Uterus (tissue), 3 donors: ENCODE measurements at regions not wholly inside any gene's neighbourhood (a gene's known extent, or its start where the extent isn't known, plus 50 kb on each side); places are given as distances from the start of the nearest gene placed in this dataset.

ENCODE experiments used
- DNase-seq, 2 donors: peaks; one replicate each; pipeline ENCODE4 v3.0.0-alpha.2; 2019 to 2020
- H3K27ac ChIP-seq, 2 donors: fragments of 200-600 bp; sonication (generic); 1 replicate in 1 of 2; 2 replicates in 1 of 2; pipeline ENCODE4 v1.5.1; 2016 to 2018
- H3K27me3 ChIP-seq, 2 donors: fragments of 200-600 bp; sonication (generic); one replicate each; pipeline ENCODE4 v1.5.1; 2018 to 2019; ENCODE audit warnings: control low read depth in 1 of 2
- H3K36me3 ChIP-seq, 2 donors: fragments of 200-600 bp; sonication (generic); one replicate each; pipeline ENCODE4 v1.5.1; 2019; ENCODE audit warnings: control low read depth in 1 of 2
- H3K4me1 ChIP-seq, 2 donors: fragments of 200-600 bp; sonication (generic); one replicate each; pipeline ENCODE4 v1.5.1; 2018 to 2019; ENCODE audit warnings: control low read depth in 1 of 2
- H3K4me3 ChIP-seq, 2 donors: fragments of 200-600 bp; sonication (generic); 1 replicate in 1 of 2; 2 replicates in 1 of 2; pipeline ENCODE4 v1.5.1; 2018 to 2019; ENCODE audit warnings: mild to moderate bottlenecking in 1 of 2
- H3K9me3 ChIP-seq, 2 donors: fragments of 200-600 bp; sonication (generic); one replicate each; pipeline ENCODE4 v1.5.1; 2019; ENCODE audit warnings: control low read depth in 1 of 2
- POLR2A ChIP-seq, 2 donors: fragments of 450-650 bp; IDR thresholded peaks; one replicate each; pipeline ENCODE4 v1.6.1; 2016; ENCODE audit warnings: antibody characterized with exemption in 2 of 2, mild to moderate bottlenecking in 1 of 2, moderate library complexity in 1 of 2
- intact Hi-C: fragments of 100-400 bp; cut with DNase I; formaldehyde crosslinking; loops from one replicate; pipeline ENCODE4 v1.15.1; 2023; ENCODE audit warnings: low total_unique reads
- TF ChIP-seq, protein P1 (sequence below), 4 experiments: fragments of 200-600 bp in 2 of 4; fragments of 450-650 bp in 2 of 4; sonication (generic) in 2 of 4; IDR thresholded peaks; one replicate each; pipeline ENCODE4 v1.5.1; 2016 to 2019; ENCODE audit warnings: antibody characterized with exemption in 4 of 4, mild to moderate bottlenecking in 2 of 4, moderate library complexity in 1 of 4
- donor health status: DM: yes; HTN: yes; CAD: no.

DNA sequence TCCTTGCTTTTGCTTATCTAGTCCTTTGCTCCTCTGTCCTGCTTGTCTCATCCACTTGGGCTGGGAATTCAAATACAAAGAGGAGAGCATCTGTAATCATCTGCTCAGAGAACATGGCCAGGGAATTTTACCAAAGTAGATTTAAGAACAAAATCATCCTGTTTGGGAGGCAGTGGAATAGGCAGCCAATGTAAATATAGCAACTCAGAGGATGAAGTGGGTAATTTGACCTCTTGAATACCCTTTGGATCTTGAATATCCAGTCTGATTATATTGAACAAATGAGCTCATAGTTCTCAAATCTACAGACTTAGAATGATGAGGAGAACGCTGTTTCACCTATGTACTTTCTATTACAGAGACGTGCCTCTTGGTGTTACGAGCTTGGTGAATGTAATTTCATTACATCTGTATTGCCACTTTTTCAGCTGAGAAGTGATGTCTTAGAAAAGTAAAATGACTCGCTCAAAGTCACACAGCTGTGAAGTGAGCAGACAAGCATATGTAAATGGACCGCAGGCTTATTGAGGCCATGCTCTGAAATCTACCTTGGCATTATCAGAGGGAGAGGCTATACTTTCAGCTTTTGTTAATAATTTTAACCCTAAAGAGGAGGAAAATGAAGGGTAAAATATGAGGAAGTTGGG is 266.3 kb downstream of the MTX2 start:
- H3K36me3 ChIP-seq, result no peaks in the 10 kb centered on the region
- no peaks in the 10 kb centered on the region for H3K4me1 ChIP-seq
- intact Hi-C loops, result no loop called here
- TF ChIP-seq POLR2A (IDR thresholded peaks at IDR 0.05), result no peak
- TF ChIP-seq, protein P1, sequence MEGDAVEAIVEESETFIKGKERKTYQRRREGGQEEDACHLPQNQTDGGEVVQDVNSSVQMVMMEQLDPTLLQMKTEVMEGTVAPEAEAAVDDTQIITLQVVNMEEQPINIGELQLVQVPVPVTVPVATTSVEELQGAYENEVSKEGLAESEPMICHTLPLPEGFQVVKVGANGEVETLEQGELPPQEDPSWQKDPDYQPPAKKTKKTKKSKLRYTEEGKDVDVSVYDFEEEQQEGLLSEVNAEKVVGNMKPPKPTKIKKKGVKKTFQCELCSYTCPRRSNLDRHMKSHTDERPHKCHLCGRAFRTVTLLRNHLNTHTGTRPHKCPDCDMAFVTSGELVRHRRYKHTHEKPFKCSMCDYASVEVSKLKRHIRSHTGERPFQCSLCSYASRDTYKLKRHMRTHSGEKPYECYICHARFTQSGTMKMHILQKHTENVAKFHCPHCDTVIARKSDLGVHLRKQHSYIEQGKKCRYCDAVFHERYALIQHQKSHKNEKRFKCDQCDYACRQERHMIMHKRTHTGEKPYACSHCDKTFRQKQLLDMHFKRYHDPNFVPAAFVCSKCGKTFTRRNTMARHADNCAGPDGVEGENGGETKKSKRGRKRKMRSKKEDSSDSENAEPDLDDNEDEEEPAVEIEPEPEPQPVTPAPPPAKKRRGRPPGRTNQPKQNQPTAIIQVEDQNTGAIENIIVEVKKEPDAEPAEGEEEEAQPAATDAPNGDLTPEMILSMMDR (IDR thresholded peaks at IDR 0.05), result no peak
- H3K27ac ChIP-seq, result no peak overlapping the region
- H3K9me3 ChIP-seq, result no peaks in the 10 kb centered on the region
- no peak overlapping the region for H3K4me3 ChIP-seq
- no peaks in the 10 kb centered on the region for H3K27me3 ChIP-seq
- no peak for DNase-seq

DNA sequence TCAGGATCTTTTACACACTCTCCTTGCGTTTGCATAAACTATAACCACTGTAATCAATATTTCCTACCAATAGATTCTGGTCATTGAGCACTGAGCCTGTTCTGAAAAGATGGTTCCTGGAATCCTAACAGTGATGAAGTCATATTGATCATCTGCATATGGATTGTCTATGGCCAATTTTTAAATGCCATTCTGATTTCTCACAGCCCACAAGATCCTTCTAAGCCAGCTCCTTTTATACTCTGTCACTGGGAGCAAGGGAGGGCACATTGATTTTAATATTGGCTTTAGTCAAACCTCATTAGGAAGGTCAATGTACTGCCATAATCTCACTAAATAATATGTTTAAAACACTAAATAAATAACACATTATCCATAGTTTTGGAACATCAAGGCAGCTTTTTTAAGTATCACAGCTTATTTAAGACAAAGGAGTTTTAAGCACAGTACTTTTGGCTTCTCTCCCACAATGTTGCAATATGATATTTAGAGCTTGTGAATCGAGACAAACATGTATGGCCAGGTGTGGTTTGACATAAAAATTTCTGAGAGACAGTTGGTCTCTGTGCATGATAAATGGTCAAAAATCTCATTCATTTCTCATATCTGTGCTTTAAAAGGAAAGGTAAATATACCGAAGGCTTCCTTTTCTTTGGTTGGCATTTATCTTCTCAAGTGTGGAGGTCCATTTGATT is 267.3 kb downstream of the MTX2 start:
- Histone ChIP-seq H3K4me3 (no peak overlapping the region), H3K9me3 (no peaks in the 10 kb centered on the region), H3K27ac (no peak overlapping the region), H3K4me1 (no peaks in the 10 kb centered on the region), H3K36me3 (no peaks in the 10 kb centered on the region), H3K27me3 (no peaks in the 10 kb centered on the region)
- no peak for DNase-seq
- TF ChIP-seq POLR2A (IDR thresholded peaks at IDR 0.05), result no peak
- TF ChIP-seq, protein P1 (IDR thresholded peaks at IDR 0.05), result no peak
- intact Hi-C loops, result no loop called here

DNA sequence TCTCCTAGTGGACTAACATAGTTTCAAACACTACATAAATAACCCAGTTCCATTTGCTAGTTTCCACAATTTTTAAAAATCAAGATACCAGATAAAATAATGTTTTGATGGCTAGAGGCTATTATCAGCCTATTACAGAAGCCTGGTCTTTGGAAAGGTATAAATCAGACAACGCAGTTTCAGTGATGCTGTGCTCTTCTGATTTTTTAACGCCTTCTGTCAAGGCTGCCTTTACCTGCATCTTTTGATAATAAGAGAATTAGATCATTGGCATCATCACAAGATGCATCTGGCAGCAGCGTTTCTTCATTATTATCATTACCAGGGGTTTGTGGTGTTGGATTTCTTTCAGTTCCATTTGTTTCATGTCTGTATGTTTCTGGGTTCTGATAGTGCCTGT is 268.7 kb downstream of the MTX2 start:
- DNase-seq, result no peak
- Histone ChIP-seq H3K27me3 (no peaks in the 10 kb centered on the region), H3K9me3 (no peaks in the 10 kb centered on the region), H3K4me1 (no peaks in the 10 kb centered on the region), H3K4me3 (no peak overlapping the region), H3K36me3 (no peaks in the 10 kb centered on the region), H3K27ac (no peak overlapping the region)
- TF ChIP-seq POLR2A (IDR thresholded peaks at IDR 0.05), result no peak
- TF ChIP-seq, protein P1 (IDR thresholded peaks at IDR 0.05), result no peak
- intact Hi-C loops, result no loop called here

DNA sequence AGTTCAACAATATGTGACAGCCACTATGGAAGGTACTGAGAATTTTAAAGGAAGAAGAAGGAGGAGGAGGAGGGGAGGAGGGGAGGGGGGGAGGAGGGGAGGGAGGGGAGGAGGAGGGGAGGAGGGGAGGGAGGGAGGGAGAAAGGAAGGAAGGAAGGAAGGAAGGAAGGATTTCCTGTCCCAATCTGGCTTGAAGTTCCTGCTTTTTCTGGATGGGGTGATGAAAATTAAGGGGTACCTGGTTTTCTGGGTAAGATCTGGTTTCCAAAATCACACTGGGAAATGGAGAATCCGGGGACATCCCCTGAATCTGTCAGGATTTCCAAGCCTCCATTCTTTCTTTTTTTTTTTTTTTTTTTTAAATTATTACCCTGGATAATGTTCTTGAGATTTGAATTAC is 271.8 kb downstream of the MTX2 start:
- no peak overlapping the region for H3K27ac ChIP-seq
- intact Hi-C loops, result no loop called here
- H3K36me3 ChIP-seq, result no peaks in the 10 kb centered on the region
- no peak for TF ChIP-seq POLR2A (IDR thresholded peaks at IDR 0.05)
- no peaks in the 10 kb centered on the region for H3K27me3 ChIP-seq
- H3K4me3 ChIP-seq, result no peak overlapping the region
- H3K9me3 ChIP-seq, result no peaks in the 10 kb centered on the region
- no peaks in the 10 kb centered on the region for H3K4me1 ChIP-seq
- DNase-seq, result no peak

DNA sequence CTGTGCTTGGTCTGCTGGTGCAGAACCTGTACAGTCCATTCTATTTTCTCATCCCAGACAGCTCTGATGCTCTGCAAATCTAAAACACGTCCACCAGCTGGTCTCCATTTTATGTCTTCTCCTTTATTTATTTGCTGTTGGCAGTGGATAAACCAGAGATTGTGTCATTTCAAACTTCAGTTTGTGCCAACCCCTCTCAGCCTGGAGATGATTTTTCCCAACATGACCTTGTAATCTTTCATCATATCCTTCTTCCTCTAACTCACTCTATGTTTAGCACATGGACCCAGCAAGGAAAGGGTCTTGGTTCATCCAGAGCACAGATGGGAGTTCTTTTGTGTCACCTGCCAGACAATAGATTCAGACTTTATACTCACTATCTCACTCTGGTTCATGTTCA is 273.2 kb downstream of the MTX2 start:
- H3K4me1 ChIP-seq, result no peaks in the 10 kb centered on the region
- H3K27me3 ChIP-seq, result no peaks in the 10 kb centered on the region
- no peaks in the 10 kb centered on the region for H3K9me3 ChIP-seq
- intact Hi-C loops, result no loop called here
- H3K36me3 ChIP-seq, result no peaks in the 10 kb centered on the region
- no peak overlapping the region for H3K27ac ChIP-seq
- H3K4me3 ChIP-seq, result no peak overlapping the region
- no peak for DNase-seq
- no peak for TF ChIP-seq POLR2A (IDR thresholded peaks at IDR 0.05)
- TF ChIP-seq, protein P1 (IDR thresholded peaks at IDR 0.05), result no peak
